GM04504 (cell line): ENCODE measurements at regions not wholly inside any gene's neighbourhood (a gene's known extent, or its start where the extent isn't known, plus 50 kb on each side); places are given as distances from the start of the nearest gene placed in this dataset.

Source experiments
- DNase-seq: peaks from one replicate; pipeline ENCODE4 v3.0.0-alpha.2; 2012; ENCODE audit warnings: low read depth

- no peak for DNase-seq
These were observed 149.6 kb downstream of the SLC38A6 start for GRCh38 chr14:61130512-61131260.

- no peak for DNase-seq
These were observed 148.2 kb downstream of the SLC38A6 start for GRCh38 chr14:61129168-61129745.

DNA sequence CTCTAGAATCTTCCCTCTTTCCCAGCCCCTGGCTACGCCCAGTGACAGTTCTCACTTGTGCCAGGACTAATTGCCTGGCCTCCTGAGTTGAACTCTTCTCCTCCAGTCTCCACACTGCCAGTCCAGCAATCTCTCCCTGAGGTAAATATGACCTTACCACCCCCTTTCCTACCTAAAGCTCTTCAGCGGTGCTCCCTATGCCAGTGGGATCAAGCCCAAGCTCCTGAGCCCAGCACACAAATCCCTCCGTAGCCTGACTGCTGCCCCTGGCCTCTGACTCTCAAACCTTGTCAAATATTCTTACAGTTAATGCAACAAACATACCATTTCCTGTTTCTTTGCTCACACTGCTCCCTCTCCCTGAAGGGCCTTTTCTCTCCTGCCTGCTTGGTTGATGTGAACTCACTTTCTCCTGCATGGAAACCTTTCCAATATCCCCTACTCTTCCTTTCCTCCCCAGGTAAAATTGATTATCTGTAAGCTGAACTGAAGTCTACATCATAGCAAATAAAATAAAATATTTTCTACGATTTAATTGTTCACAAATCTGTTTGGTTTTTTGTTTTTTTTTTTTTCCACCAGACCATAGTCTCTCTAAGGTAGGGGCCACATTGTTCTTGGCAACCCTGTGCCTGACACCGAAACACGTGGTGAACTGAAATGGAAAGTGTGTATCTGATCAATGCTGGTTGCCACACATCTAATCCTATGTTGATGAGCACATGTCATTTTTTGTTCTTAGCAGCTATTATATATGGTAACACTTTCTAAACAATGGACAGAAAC lies 147.5 kb downstream of the SLC38A6 start:
- no peak for DNase-seq

DNA sequence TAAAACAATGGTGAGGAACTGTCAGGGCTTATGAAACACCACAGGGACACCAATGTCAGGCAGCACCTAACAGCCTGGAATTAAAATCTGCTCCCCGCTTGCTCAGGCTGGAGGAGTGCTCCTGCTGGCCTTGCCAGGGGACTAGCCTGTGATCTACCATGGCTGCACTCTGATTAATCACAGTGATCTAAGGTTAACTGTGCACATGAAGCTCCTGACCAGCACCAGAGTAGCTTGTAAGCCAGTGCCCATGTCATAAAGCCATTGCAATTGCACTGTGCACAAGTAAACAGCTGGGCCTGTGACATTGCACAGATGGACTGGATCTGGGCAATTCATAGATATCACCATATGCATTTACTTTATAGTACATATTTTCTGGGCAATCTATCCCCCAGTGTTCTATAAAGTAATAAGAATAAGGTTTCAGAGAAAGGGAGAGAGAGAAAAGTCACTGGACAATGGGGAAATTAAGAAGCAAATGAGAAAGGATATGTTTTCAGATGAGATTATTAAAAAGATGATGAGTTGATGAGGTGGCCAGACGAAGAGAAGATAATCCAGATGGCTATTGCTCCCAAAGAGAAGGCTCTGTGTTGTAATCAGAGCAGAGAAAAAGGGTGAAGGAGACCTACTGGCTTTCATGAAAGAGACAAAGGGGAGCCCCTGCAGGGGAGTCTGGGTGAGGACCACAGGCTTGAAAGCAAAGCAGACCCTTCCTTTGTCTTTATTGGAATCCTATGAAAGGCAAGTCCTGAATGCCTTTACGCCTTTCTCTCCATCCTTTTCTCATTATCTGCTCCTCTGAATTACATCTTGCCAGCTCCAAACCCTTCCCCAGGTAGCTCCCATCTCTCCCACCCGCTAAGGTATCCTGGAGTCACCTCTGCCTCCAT lies 145.8 kb downstream of the SLC38A6 start:
- DNase-seq, result no peak

GRCh38 chr14:61125867-61126572 lies 145.0 kb downstream of the SLC38A6 start:
- DNase-seq, result no peak

- DNase-seq, result no peak
These were observed 144.2 kb downstream of the SLC38A6 start for GRCh38 chr14:61125041-61125866.

DNA sequence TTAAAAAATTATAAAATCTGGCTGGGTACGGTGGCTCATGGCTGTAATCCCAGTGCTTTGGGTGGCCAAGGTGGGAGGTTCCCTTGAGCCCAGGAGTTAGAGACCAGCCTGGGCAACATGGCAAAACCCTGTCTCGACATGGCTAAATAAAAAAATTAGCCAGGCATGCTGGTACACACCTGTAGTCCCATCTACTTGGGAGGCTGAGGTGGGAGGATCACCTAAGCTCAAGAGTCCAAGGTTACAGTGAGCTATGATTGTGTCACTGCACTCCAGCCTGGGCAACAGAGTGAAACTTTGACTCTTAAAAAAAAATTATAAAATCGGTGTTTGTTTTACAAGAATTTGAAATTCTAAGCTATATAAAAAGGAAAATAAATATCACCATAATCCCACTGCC lies 141.8 kb downstream of the SLC38A6 start:
- no peak for DNase-seq

GRCh38 chr14:61121355-61121787 lies 140.3 kb downstream of the SLC38A6 start:
- DNase-seq, result no peak

DNA sequence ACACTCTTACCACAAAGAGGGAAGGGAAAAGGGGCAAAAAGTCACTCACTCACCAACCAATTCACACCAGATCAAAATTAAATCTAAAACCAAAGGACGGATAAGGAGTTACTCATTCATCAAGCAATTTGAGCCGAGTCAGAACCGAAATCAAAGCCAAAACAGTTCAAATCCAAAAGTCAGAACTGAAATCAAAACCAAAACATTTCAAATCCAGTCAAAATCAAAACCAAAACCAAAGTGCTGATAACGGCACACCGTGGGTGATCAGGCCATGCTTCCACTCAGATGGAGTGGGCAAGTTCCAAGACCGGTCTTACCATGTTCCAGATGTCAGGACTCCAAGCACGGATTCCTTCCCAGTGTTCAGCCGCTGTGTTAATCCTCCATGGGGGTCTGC lies 139.5 kb downstream of the SLC38A6 start:
- DNase-seq, result no peak

GRCh38 chr14:61119006-61119405 lies 138.0 kb downstream of the SLC38A6 start:
- no peak for DNase-seq

DNA sequence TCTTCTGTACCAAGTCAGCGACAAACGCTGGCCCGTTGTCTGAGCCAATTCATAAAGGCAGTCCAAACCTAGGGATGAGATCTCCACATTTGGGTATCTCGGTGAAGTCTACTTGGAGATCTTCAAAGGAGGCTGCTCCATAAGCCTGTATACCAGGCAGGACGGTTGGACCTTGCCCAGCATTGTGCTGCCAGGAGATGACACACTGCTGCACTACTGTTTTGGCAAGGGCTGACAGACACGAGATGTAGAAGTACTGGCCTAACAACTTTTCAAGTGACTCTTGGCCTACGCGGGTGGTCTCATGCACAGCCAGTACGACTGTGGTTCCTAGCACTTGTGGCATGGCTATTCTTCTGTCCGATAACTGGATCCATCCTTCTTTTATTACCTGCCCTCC lies 135.3 kb downstream of the SLC38A6 start:
- DNase-seq, result no peak

GRCh38 chr14:61113561-61114225 lies 132.6 kb downstream of the SLC38A6 start:
- DNase-seq, result no peak

- DNase-seq, result no peak
These were observed 131.5 kb downstream of the SLC38A6 start for GRCh38 chr14:61112506-61112905.

GRCh38 chr14:61111731-61112130 lies 130.7 kb downstream of the SLC38A6 start:
- no peak for DNase-seq

DNA sequence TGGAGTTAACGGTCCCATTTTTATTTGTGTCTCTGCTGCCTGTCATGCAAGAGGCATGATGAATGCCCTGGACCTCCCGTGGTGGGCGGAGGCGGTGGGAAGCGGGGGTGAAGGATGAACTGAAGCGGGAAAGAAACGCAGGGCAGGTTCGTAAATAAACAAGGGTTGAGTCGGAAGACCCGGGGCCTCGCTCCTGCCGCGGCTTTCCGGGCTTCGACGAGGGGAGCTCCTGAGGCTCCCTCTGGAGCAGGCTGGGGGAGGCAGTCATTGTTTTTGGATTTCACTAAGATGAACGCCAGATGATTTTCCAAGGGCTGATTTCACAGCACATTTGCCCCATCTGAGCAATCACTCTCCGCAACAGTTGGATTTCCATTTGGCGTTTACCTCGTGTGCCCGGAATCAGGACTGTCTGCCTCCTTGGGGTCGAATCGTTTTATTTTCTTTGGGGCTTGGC lies 130.2 kb downstream of the SLC38A6 start:
- DNase-seq, result no peak

DNA sequence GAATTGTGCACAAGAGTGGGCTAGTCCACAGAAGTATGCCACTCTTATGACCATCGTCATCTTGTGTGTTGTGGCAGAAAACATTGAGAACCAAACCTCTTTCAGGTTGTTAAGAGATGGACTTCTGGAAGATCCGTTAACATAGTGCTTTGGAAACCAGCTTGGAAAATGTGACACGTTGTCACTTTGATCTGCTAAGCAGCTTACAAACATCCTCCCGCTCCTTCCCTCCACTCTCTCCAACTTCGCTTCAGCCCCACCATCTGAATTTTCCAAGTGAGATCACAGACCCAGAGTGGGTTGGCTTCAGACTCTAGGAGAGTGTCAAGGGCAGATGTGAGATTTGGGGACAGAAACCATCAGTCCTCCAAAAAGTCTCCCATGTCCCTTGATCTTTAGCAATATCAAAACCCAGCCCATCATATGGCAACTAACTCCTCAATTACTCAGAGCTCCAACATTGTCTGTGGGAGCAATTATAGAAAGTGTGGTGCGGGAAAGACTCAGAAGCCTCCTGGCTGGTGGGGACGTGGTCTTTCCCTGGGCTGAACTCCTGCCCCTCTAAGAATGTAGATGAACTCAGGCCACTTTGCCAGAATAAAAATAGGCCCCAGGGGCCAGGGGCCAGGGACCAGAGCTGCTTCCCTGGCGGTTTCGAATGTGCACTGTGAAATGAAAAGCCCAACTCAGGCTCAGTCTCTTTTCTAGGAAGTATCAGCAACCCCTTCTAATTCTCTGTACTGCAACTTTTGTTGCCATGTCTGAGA lies 129.5 kb downstream of the SLC38A6 start:
- no peak for DNase-seq

- no peak for DNase-seq
These were observed 128.2 kb downstream of the SLC38A6 start for GRCh38 chr14:61109288-61109687.

- DNase-seq, result no peak
These were observed 127.6 kb downstream of the SLC38A6 start for GRCh38 chr14:61108496-61109141.
